Astrocyte (in vitro differentiated cells and primary cell): ENCODE measurements at regions not wholly inside any gene's neighbourhood (a gene's known extent, or its start where the extent isn't known, plus 50 kb on each side); places are given as distances from the start of the nearest gene placed in this dataset.

ENCODE experiments used
- DNase-seq: peaks from one replicate; pipeline ENCODE4 v3.0.0-alpha.2; 2010; ENCODE audit warnings: low read depth
- FAIRE-seq: peaks from 2 replicates; lab custom pipeline; 2011; peaks lifted over from hg19 to GRCh38; lab: Jason Lieb, UNC
- H2AFZ ChIP-seq: 2 replicates; pipeline ENCODE4 v1.6.0; 2012; ENCODE audit warnings: low read depth, low read length, inconsistent platforms
- H3K27ac ChIP-seq: 2 replicates; pipeline ENCODE4 v1.5.1; 2011; ENCODE audit warnings: low read depth, low read length, inconsistent platforms
- H3K27me3 ChIP-seq: 2 replicates; pipeline ENCODE4 v1.6.0; 2011; ENCODE audit warnings: low read length, inconsistent platforms; ENCODE audit not compliant: insufficient read depth
- H3K36me3 ChIP-seq: 2 replicates; pipeline ENCODE4 v1.5.1; 2011; ENCODE audit warnings: low read length, inconsistent platforms; ENCODE audit not compliant: insufficient read depth
- H3K4me1 ChIP-seq: 2 replicates; pipeline ENCODE4 v1.5.1; 2011; ENCODE audit warnings: low read length, inconsistent platforms; ENCODE audit not compliant: insufficient read depth
- H3K4me2 ChIP-seq: 2 replicates; pipeline ENCODE4 v1.6.0; 2012; ENCODE audit warnings: low read length, inconsistent platforms
- H3K4me3 ChIP-seq: 2 replicates; pipeline ENCODE4 v1.5.1; 2011; ENCODE audit warnings: low read depth, mild to moderate bottlenecking, low read length, inconsistent platforms; ENCODE audit not compliant: insufficient read depth
- H3K79me2 ChIP-seq: 2 replicates; pipeline ENCODE4 v1.6.0; 2012; ENCODE audit warnings: mild to moderate bottlenecking, low read length, inconsistent platforms; ENCODE audit not compliant: insufficient read depth
- H3K9ac ChIP-seq: 2 replicates; pipeline ENCODE4 v1.6.0; 2012; ENCODE audit warnings: mild to moderate bottlenecking, low read length, inconsistent platforms
- H3K9me3 ChIP-seq: 2 replicates; pipeline ENCODE4 v1.5.1; 2012; ENCODE audit warnings: low read depth, mild to moderate bottlenecking, low read length, inconsistent platforms; ENCODE audit not compliant: insufficient read depth
- H4K20me1 ChIP-seq: 2 replicates; pipeline ENCODE4 v1.6.0; 2012; ENCODE audit warnings: low read length, inconsistent platforms; ENCODE audit not compliant: insufficient read depth
- H3K27ac Mint-ChIP-seq: one replicate; pipeline ENCODE4 v1.8.0; 2021; ENCODE audit warnings: mild to moderate bottlenecking, mixed read lengths; ENCODE audit not compliant: unreplicated experiment
- H3K27me3 Mint-ChIP-seq: one replicate; pipeline ENCODE4 v1.8.0; 2021; ENCODE audit warnings: low read depth, mixed read lengths; ENCODE audit not compliant: unreplicated experiment
- H3K36me3 Mint-ChIP-seq: one replicate; pipeline ENCODE4 v1.8.0; 2021; ENCODE audit warnings: low read depth, mixed read lengths; ENCODE audit not compliant: unreplicated experiment
- H3K4me1 Mint-ChIP-seq: one replicate; pipeline ENCODE4 v1.8.0; 2021; ENCODE audit warnings: low read depth, mixed read lengths; ENCODE audit not compliant: unreplicated experiment
- H3K4me3 Mint-ChIP-seq: one replicate; pipeline ENCODE4 v1.8.0; 2021; ENCODE audit warnings: mild to moderate bottlenecking, moderate library complexity, mixed read lengths; ENCODE audit not compliant: unreplicated experiment
- H3K9me3 Mint-ChIP-seq: one replicate; pipeline ENCODE4 v1.8.0; 2021; ENCODE audit warnings: mild to moderate bottlenecking, mixed read lengths; ENCODE audit not compliant: unreplicated experiment
- EZH2 ChIP-seq: IDR thresholded peaks from 2 replicates; pipeline ENCODE4 v1.6.1; 2012; ENCODE audit warnings: mild to moderate bottlenecking, low read length, inconsistent platforms; ENCODE audit not compliant: insufficient read depth
- TF ChIP-seq, protein P1 (sequence below): IDR thresholded peaks from 2 replicates; pipeline ENCODE4 v1.5.1; 2011; ENCODE audit warnings: low read depth, mild to moderate bottlenecking, inconsistent platforms, low read length, moderate library complexity; ENCODE audit not compliant: insufficient read depth

DNA sequence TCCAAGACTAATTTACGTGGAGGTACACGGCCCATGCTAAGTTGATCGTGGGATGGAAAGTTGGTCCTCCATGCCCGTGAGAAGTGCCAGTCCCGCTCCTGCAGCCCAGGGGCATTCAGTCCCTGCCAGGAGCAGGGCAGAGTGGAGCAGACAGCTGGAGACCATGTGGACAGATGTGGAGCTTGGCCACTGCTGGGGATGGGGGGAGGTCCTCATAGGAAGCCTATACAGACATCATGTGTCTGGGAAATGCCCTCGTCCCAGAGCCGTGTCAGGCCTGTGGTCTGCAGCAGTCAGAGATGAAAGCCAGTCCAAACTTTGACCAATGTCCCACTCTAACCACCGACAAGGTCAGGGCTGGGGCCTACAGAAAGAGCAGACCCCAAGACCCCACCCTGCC, 118.4 kb downstream of the CPZ start:
- no peaks in the 10 kb centered on the region for H3K36me3 Mint-ChIP-seq
- no peak for TF ChIP-seq EZH2
- TF ChIP-seq, protein P1, sequence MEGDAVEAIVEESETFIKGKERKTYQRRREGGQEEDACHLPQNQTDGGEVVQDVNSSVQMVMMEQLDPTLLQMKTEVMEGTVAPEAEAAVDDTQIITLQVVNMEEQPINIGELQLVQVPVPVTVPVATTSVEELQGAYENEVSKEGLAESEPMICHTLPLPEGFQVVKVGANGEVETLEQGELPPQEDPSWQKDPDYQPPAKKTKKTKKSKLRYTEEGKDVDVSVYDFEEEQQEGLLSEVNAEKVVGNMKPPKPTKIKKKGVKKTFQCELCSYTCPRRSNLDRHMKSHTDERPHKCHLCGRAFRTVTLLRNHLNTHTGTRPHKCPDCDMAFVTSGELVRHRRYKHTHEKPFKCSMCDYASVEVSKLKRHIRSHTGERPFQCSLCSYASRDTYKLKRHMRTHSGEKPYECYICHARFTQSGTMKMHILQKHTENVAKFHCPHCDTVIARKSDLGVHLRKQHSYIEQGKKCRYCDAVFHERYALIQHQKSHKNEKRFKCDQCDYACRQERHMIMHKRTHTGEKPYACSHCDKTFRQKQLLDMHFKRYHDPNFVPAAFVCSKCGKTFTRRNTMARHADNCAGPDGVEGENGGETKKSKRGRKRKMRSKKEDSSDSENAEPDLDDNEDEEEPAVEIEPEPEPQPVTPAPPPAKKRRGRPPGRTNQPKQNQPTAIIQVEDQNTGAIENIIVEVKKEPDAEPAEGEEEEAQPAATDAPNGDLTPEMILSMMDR, result no peak
- Histone ChIP-seq H3K9me3 (no peaks in the 10 kb centered on the region), H3K36me3 (no peaks in the 10 kb centered on the region), H3K9ac (no peak overlapping the region), H4K20me1 (no peaks in the 10 kb centered on the region), H2AFZ (no peak overlapping the region), H3K79me2 (no peaks in the 10 kb centered on the region), H3K27ac (no peak overlapping the region), H3K4me3 (no peak overlapping the region), H3K4me2 (no peak overlapping the region), H3K27me3 (no peaks in the 10 kb centered on the region), H3K4me1 (no peaks in the 10 kb centered on the region)
- FAIRE-seq (no peak), DNase-seq (no peak)
- H3K4me1 Mint-ChIP-seq, result peaks cover 4% of the 10 kb centered on the region
- H3K4me3 Mint-ChIP-seq, result no peak overlapping the region
- peaks cover 27% of the 10 kb centered on the region for H3K27me3 Mint-ChIP-seq
- peaks cover 13% of the 10 kb centered on the region for H3K9me3 Mint-ChIP-seq
- no peak overlapping the region for H3K27ac Mint-ChIP-seq

GRCh38 chr4:8710416-8710815, 117.9 kb downstream of the CPZ start:
- peaks cover 13% of the 10 kb centered on the region for H3K9me3 Mint-ChIP-seq
- no peak for TF ChIP-seq EZH2
- TF ChIP-seq, protein P1, result no peak

GRCh38 chr4:8709729-8710360, 117.3 kb downstream of the CPZ start:
- no peak overlapping the region for H3K4me3 Mint-ChIP-seq

More at GRCh38 chr4:8710416-8710815, 117.9 kb downstream of the CPZ start:
- no peak overlapping the region for H2AFZ ChIP-seq
- Mint-ChIP-seq H3K36me3 (no peaks in the 10 kb centered on the region), H3K27me3 (peaks cover 27% of the 10 kb centered on the region), H3K4me1 (peaks cover 4% of the 10 kb centered on the region), H3K27ac (no peak overlapping the region), H3K4me3 (no peak overlapping the region)
- no peaks in the 10 kb centered on the region for H3K36me3 ChIP-seq
- no peak overlapping the region for H3K4me2 ChIP-seq
- H3K27ac ChIP-seq, result no peak overlapping the region
- H3K27me3 ChIP-seq, result no peaks in the 10 kb centered on the region
- H3K9ac ChIP-seq, result no peak overlapping the region
- no peaks in the 10 kb centered on the region for H3K9me3 ChIP-seq
- H3K4me3 ChIP-seq, result no peak overlapping the region
- H3K79me2 ChIP-seq, result no peaks in the 10 kb centered on the region
- no peaks in the 10 kb centered on the region for H3K4me1 ChIP-seq
- H4K20me1 ChIP-seq, result no peaks in the 10 kb centered on the region
- FAIRE-seq (no peak), DNase-seq (no peak)

More at GRCh38 chr4:8709729-8710360, 117.3 kb downstream of the CPZ start:
- peaks cover 13% of the 10 kb centered on the region for H3K9me3 Mint-ChIP-seq
- Histone ChIP-seq H3K79me2 (no peaks in the 10 kb centered on the region), H3K9ac (no peak overlapping the region), H3K4me1 (no peaks in the 10 kb centered on the region), H4K20me1 (no peaks in the 10 kb centered on the region), H3K4me2 (no peak overlapping the region), H3K27ac (no peak overlapping the region), H3K27me3 (no peaks in the 10 kb centered on the region), H3K36me3 (no peaks in the 10 kb centered on the region), H2AFZ (no peak overlapping the region), H3K4me3 (no peak overlapping the region), H3K9me3 (no peaks in the 10 kb centered on the region)
- peaks cover 4% of the 10 kb centered on the region for H3K4me1 Mint-ChIP-seq
- DNase-seq (no peak), FAIRE-seq (no peak)
- H3K27ac Mint-ChIP-seq, result no peak overlapping the region
- TF ChIP-seq, protein P1, result no peak
- no peak for TF ChIP-seq EZH2
- no peaks in the 10 kb centered on the region for H3K36me3 Mint-ChIP-seq
- H3K27me3 Mint-ChIP-seq, result peaks cover 29% of the 10 kb centered on the region
